ENCODE measurements at regions not wholly inside any gene's neighbourhood (a gene's known extent, or its start where the extent isn't known, plus 50 kb on each side); places are given as distances from the start of the nearest gene placed in this dataset.

DNA sequence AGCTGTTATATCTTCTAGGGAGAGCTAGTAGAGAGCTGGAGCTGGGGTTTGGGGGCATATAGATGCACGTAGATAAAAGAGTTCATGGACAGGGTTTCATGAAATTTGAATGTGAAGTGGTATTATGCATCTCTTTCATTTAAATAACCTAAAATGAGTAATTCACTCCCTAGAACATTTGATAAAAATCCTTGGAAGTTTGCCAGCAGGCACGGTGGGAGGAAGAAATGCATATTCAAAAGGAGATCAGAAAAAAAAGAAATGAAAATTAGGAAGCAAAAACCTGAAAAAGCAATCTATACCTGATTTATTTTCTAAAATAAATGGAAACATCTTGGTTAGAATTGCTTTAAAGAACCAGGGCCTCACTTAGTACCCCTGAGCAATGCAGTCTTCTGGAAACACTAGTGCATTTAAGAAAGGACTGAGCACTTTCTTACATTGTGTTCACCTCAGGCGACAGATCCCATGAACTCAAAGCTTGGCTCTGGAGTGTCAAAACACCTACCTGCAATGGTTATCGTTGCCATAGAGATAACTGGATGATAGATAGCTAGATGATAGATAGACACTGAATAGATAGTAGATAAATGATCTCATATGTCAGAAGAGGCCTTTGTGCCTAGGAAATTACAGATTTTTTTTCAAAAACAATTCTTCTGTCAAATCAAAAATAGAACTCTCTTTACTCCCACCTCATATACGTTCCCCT lies 458.6 kb upstream of the THRB start:
- in situ Hi-C loops (cut with MboI; ENCODE audit: low sequenced_read_pairs), result no loop called here
- Histone ChIP-seq H2AK5ac (ENCODE audit: low read depth, low read length) (no peak overlapping the region), H3K18ac (ENCODE audit: low read depth, low read length) (no peak overlapping the region), H3K79me1 (ENCODE audit: low read depth in 1 of 2, low read length in 2 of 2) (no peaks in the 10 kb centered on the region), H3K4me3 (ENCODE audit: insufficient read depth, low read depth, low read length) (no peak overlapping the region), H3K9me1 (ENCODE audit: insufficient read depth, low read length) (no peaks in the 10 kb centered on the region), H3K27ac (ENCODE audit: insufficient read depth, low read length) (no peak overlapping the region), H3K27me3 (ENCODE audit: control insufficient read depth, insufficient read depth, low read length) (no peaks in the 10 kb centered on the region), H2BK120ac (ENCODE audit: low read depth, low read length) (no peak overlapping the region), H3K4me2 (ENCODE audit: low read depth, low read length) (no peak overlapping the region), H3K9ac (ENCODE audit: low read depth, low read length) (no peak overlapping the region), H4K91ac (ENCODE audit: insufficient read depth, low read depth, low read length) (no peak overlapping the region), H2BK20ac (ENCODE audit: low read depth, low read length) (no peak overlapping the region), H3K23ac (ENCODE audit: low read depth, low read length) (no peak overlapping the region), H3K36me3 (ENCODE audit: control insufficient read depth, insufficient read depth, low read length) (no peaks in the 10 kb centered on the region), H4K8ac (ENCODE audit: low read depth in 2 of 2, low read length in 2 of 2) (no peak overlapping the region), H3K9me3 (ENCODE audit: control insufficient read depth, insufficient read depth, low read length) (no peaks in the 10 kb centered on the region; the same call in 1 of the 2 replicates), H3K56ac (ENCODE audit: extremely low read depth, insufficient read depth, low read length) (no peak overlapping the region), H2AFZ (replicated peaks; ENCODE audit: low read length, poor library complexity) (no peak overlapping the region), H3K4ac (ENCODE audit: low read depth, low read length) (no peak overlapping the region), H2AK9ac (replicated peaks; ENCODE audit: low read depth, low read length, poor library complexity) (no peak overlapping the region), H3K14ac (replicated peaks; ENCODE audit: low read depth, low read length) (no peak overlapping the region), H3K4me1 (ENCODE audit: control insufficient read depth, insufficient read depth, low read length) (no peaks in the 10 kb centered on the region), H2BK5ac (ENCODE audit: low read depth, low read length, poor library complexity, severe bottlenecking) (no peak overlapping the region), H2BK15ac (ENCODE audit: low read depth, low read length) (no peak overlapping the region), H4K20me1 (ENCODE audit: insufficient read depth, low read length) (no peaks in the 10 kb centered on the region), H4K5ac (ENCODE audit: low read depth, low read length) (no peak overlapping the region)
- ChIA-PET CTCF (no interaction called here), POLR2A (ENCODE audit: unreplicated experiment) (no interaction called here)
- ATAC-seq (ENCODE audit: low read depth) (no peak), DNase-seq (no peak)
- dilution Hi-C loops (cut with HindIII; ENCODE audit: low sequenced_read_pairs, unreplicated experiment), result no loop called here
- no TSS peak for BruUV-seq (replicated peaks)
- intact Hi-C loops (cut with micrococcal nuclease), result no loop called here
- TF ChIP-seq NFE2L2 (IDR thresholded peaks at IDR 0.05; ENCODE audit: low read depth, low read length) (no peak), MXI1 (IDR thresholded peaks at IDR 0.05; ENCODE audit: borderline replicate concordance, low read depth, low read length) (no peak), BHLHE40 (IDR thresholded peaks at IDR 0.05; ENCODE audit: low read depth, low read length) (no peak), MAZ (IDR thresholded peaks at IDR 0.05; ENCODE audit: borderline replicate concordance, low read depth, low read length) (no peak), FOS (IDR thresholded peaks at IDR 0.05; ENCODE audit: low read depth, low read length) (no peak), RFX5 (IDR thresholded peaks at IDR 0.05; ENCODE audit: low read depth, low read length) (no peak), CEBPB (IDR thresholded peaks at IDR 0.05; ENCODE audit: low read depth, low read length) (no peak), SMC3 (IDR thresholded peaks at IDR 0.05; ENCODE audit: low read depth, low read length) (no peak), CHD1 (IDR thresholded peaks at IDR 0.05; ENCODE audit: low read depth, low read length) (no peak), RCOR1 (IDR thresholded peaks at IDR 0.05; ENCODE audit: insufficient replicate concordance, low read length) (no peak)
- TF ChIP-seq, protein P1, sequence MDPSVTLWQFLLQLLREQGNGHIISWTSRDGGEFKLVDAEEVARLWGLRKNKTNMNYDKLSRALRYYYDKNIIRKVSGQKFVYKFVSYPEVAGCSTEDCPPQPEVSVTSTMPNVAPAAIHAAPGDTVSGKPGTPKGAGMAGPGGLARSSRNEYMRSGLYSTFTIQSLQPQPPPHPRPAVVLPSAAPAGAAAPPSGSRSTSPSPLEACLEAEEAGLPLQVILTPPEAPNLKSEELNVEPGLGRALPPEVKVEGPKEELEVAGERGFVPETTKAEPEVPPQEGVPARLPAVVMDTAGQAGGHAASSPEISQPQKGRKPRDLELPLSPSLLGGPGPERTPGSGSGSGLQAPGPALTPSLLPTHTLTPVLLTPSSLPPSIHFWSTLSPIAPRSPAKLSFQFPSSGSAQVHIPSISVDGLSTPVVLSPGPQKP (IDR thresholded peaks at IDR 0.05; ENCODE audit: borderline replicate concordance, low read depth, low read length), result no peak
- TF ChIP-seq, protein P2, sequence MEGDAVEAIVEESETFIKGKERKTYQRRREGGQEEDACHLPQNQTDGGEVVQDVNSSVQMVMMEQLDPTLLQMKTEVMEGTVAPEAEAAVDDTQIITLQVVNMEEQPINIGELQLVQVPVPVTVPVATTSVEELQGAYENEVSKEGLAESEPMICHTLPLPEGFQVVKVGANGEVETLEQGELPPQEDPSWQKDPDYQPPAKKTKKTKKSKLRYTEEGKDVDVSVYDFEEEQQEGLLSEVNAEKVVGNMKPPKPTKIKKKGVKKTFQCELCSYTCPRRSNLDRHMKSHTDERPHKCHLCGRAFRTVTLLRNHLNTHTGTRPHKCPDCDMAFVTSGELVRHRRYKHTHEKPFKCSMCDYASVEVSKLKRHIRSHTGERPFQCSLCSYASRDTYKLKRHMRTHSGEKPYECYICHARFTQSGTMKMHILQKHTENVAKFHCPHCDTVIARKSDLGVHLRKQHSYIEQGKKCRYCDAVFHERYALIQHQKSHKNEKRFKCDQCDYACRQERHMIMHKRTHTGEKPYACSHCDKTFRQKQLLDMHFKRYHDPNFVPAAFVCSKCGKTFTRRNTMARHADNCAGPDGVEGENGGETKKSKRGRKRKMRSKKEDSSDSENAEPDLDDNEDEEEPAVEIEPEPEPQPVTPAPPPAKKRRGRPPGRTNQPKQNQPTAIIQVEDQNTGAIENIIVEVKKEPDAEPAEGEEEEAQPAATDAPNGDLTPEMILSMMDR (conservative IDR thresholded peaks at IDR 0.05; ENCODE audit: low read depth, low read length), result no peak
- TF ChIP-seq, protein P3, sequence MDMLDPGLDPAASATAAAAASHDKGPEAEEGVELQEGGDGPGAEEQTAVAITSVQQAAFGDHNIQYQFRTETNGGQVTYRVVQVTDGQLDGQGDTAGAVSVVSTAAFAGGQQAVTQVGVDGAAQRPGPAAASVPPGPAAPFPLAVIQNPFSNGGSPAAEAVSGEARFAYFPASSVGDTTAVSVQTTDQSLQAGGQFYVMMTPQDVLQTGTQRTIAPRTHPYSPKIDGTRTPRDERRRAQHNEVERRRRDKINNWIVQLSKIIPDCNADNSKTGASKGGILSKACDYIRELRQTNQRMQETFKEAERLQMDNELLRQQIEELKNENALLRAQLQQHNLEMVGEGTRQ (IDR thresholded peaks at IDR 0.05; ENCODE audit: low read depth, low read length), result no peak
- 25% methylated on average over 1 of the region's 5 CpGs; no CpG with 5 or more reads in 1 of the 2 experiments for WGBS, 2 experiments (ENCODE audit: extremely low coverage in 2 of 2, insufficient read length in 1 of 2)
